BJ (cell line): ENCODE measurements at regions not wholly inside any gene's neighbourhood (a gene's known extent, or its start where the extent isn't known, plus 50 kb on each side); places are given as distances from the start of the nearest gene placed in this dataset.

Source experiments
- CTCF ChIA-PET: fragments of 350-600 bp; formaldehyde crosslinking; extraction: SDS; loops from one replicate; lab custom pipeline; 2021; ENCODE audit warnings: antibody characterized with exemption, inconsistent platforms; lab: Yijun Ruan, JAX
- POLR2A ChIA-PET: fragments of 300-600 bp; sonication (Branson Sonifier 250); formaldehyde crosslinking; extraction: SDS; loops from one replicate; lab custom pipeline; 2021; ENCODE audit warnings: antibody characterized with exemption; lab: Charles Lee
- DNase-seq: peaks from one replicate; pipeline ENCODE4 v3.0.0-alpha.2; 2011; ENCODE audit warnings: low read depth
- H3K27me3 ChIP-seq: 2 replicates; pipeline ENCODE4 v1.6.0; 2011; ENCODE audit warnings: low read length; ENCODE audit not compliant: control insufficient read depth, insufficient read depth
- H3K36me3 ChIP-seq: 2 replicates; pipeline ENCODE4 v1.5.1; 2011; ENCODE audit warnings: low read length; ENCODE audit not compliant: control insufficient read depth, insufficient read depth
- H3K4me3 ChIP-seq: 2 replicates; pipeline ENCODE4 v1.5.1; 2011; ENCODE audit warnings: low read depth, mild to moderate bottlenecking, control low read depth, low read length
- CTCF ChIP-seq: IDR thresholded peaks from 2 replicates; pipeline ENCODE4 v1.5.1; 2011; ENCODE audit warnings: low read depth, mild to moderate bottlenecking, control low read depth, inconsistent platforms, low read length, moderate library complexity; ENCODE audit not compliant: insufficient read depth

- no peak for TF ChIP-seq CTCF
- Histone ChIP-seq H3K36me3 (no peaks in the 10 kb centered on the region), H3K27me3 (peaks cover 3% of the 10 kb centered on the region; the same call in 1 of the 2 replicates), H3K4me3 (no peak overlapping the region)
- CTCF ChIA-PET: no interaction called here
- POLR2A ChIA-PET: interaction anchor here (0.7 kb wide), 1 partner anchor 11 kb away, joined by 3 read pairs; no protein-coding TSS in a partner anchor
- no peak for DNase-seq
These were observed 141.9 kb upstream of the ID2 start for GRCh38 chr2:8539743-8540551.

GRCh38 chr2:8540552-8541055 is 141.3 kb upstream of the ID2 start:
- POLR2A ChIA-PET: interaction anchor here (0.7 kb wide), 1 partner anchor 11 kb away, joined by 3 read pairs; no protein-coding TSS in a partner anchor
- Histone ChIP-seq H3K36me3 (no peaks in the 10 kb centered on the region), H3K27me3 (peaks cover 3% of the 10 kb centered on the region; the same call in 1 of the 2 replicates), H3K4me3 (no peak overlapping the region)
- no peak for TF ChIP-seq CTCF
- CTCF ChIA-PET: no interaction called here
- DNase-seq: no peak

- DNase-seq: no peak
- Histone ChIP-seq H3K27me3 (peaks cover 3% of the 10 kb centered on the region; the same call in 1 of the 2 replicates), H3K4me3 (no peak overlapping the region), H3K36me3 (no peaks in the 10 kb centered on the region)
- CTCF ChIA-PET: no interaction called here
- TF ChIP-seq CTCF: no peak
- POLR2A ChIA-PET: no interaction called here
These were observed 140.6 kb upstream of the ID2 start for GRCh38 chr2:8541223-8541622.

- DNase-seq: no peak
- H3K36me3 ChIP-seq: no peaks in the 10 kb centered on the region
- H3K4me3 ChIP-seq: no peak overlapping the region
- CTCF ChIA-PET: no interaction called here
- TF ChIP-seq CTCF: no peak
- POLR2A ChIA-PET: no interaction called here
- H3K27me3 ChIP-seq: peaks cover 3% of the 10 kb centered on the region; the same call in 1 of the 2 replicates
These were observed 140.2 kb upstream of the ID2 start for GRCh38 chr2:8541636-8542035.

- Histone ChIP-seq H3K36me3 (no peaks in the 10 kb centered on the region), H3K27me3 (peaks cover 3% of the 10 kb centered on the region; the same call in 1 of the 2 replicates), H3K4me3 (no peak overlapping the region)
- ChIA-PET POLR2A (no interaction called here), CTCF (no interaction called here)
- no peak for DNase-seq
- no peak for TF ChIP-seq CTCF
These were observed 139.3 kb upstream of the ID2 start for GRCh38 chr2:8542381-8543059.
